ENCODE measurements at regions not wholly inside any gene's neighbourhood (a gene's known extent, or its start where the extent isn't known, plus 50 kb on each side); places are given as distances from the start of the nearest gene placed in this dataset.

DNA sequence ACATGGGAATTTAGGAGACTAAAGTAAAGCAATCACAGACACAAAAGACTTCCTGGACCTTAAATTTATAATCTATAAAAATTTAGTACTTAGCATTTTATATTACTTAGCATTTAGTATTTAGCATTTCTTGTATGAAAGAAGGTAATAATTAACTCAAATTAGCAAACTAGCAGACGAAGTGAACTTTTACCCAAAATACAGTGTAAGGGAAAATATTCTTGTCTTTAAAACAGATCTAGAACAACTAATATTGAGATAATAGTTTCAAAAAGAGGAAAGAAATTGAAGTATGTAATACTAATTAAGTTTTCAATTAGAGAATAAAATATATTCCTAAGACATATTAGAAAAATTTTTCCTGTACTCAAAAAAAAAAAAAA lies 134.5 kb upstream of the ZNF804A start:
- TF ChIP-seq TARDBP (IDR thresholded peaks at IDR 0.05) (no peak), PKNOX1 (IDR thresholded peaks at IDR 0.05) (no peak), FOXK2 (IDR thresholded peaks at IDR 0.05) (no peak), CTBP1 (IDR thresholded peaks at IDR 0.05; ENCODE audit: borderline replicate concordance) (no peak), ARNT (IDR thresholded peaks at IDR 0.05) (no peak), ZNF384 (IDR thresholded peaks at IDR 0.05) (no peak), SUZ12 (IDR thresholded peaks at IDR 0.05) (no peak), FOXA1 (IDR thresholded peaks at IDR 0.05) (no peak)
- POLR2A ChIA-PET, result no interaction called here
- CTCF ChIA-PET, result no interaction called here

GRCh38 chr2:184468826-184469225 lies 129.5 kb upstream of the ZNF804A start:
- ChIA-PET POLR2A (no interaction called here), CTCF (no interaction called here)
- TF ChIP-seq BHLHE40 (IDR thresholded peaks at IDR 0.05; ENCODE audit: borderline replicate concordance), result no peak
- no peak for TF ChIP-seq NFRKB (IDR thresholded peaks at IDR 0.05)
- no peak for TF ChIP-seq FOXK2 (IDR thresholded peaks at IDR 0.05)
- TF ChIP-seq FOXA1 (IDR thresholded peaks at IDR 0.05), result no peak
- no peak for TF ChIP-seq LEF1 (IDR thresholded peaks at IDR 0.05; ENCODE audit: borderline replicate concordance)
- TF ChIP-seq L3MBTL2 (conservative IDR thresholded peaks at IDR 0.05), result no peak
- TF ChIP-seq ZNF384 (IDR thresholded peaks at IDR 0.05), result no peak
- TF ChIP-seq ARNT (IDR thresholded peaks at IDR 0.05), result no peak
- no peak for TF ChIP-seq SP1 (IDR thresholded peaks at IDR 0.05)
- TF ChIP-seq FOXM1 (IDR thresholded peaks at IDR 0.05; ENCODE audit: borderline replicate concordance), result no peak
- no peak for TF ChIP-seq SUZ12 (IDR thresholded peaks at IDR 0.05)
- no peak for TF ChIP-seq PKNOX1 (IDR thresholded peaks at IDR 0.05)
- DNase-seq (ENCODE audit: extremely low spot score), result no peak

More for the DNA sequence above, 134.5 kb upstream of the ZNF804A start:
- DNase-seq (ENCODE audit: extremely low spot score), result no peak

GRCh38 chr2:184472481-184472880 lies 125.8 kb upstream of the ZNF804A start:
- ChIA-PET POLR2A (no interaction called here), CTCF (no interaction called here)
- DNase-seq (ENCODE audit: extremely low spot score), result no peak
- TF ChIP-seq ZNF384 (IDR thresholded peaks at IDR 0.05) (no peak), FOXK2 (IDR thresholded peaks at IDR 0.05) (no peak), PKNOX1 (IDR thresholded peaks at IDR 0.05) (no peak), FOXA1 (IDR thresholded peaks at IDR 0.05) (no peak), TARDBP (IDR thresholded peaks at IDR 0.05) (no peak), SUZ12 (IDR thresholded peaks at IDR 0.05) (no peak), BHLHE40 (IDR thresholded peaks at IDR 0.05; ENCODE audit: borderline replicate concordance) (no peak), HDGF (IDR thresholded peaks at IDR 0.05; ENCODE audit: borderline replicate concordance) (no peak), FOXM1 (IDR thresholded peaks at IDR 0.05; ENCODE audit: borderline replicate concordance) (no peak), SP1 (IDR thresholded peaks at IDR 0.05) (no peak), ELF4 (IDR thresholded peaks at IDR 0.05) (no peak), LEF1 (IDR thresholded peaks at IDR 0.05; ENCODE audit: borderline replicate concordance) (no peak), ARNT (IDR thresholded peaks at IDR 0.05) (no peak), CTBP1 (IDR thresholded peaks at IDR 0.05; ENCODE audit: borderline replicate concordance) (no peak), L3MBTL2 (conservative IDR thresholded peaks at IDR 0.05) (no peak), NFRKB (IDR thresholded peaks at IDR 0.05) (no peak)

GRCh38 chr2:184481865-184482264 lies 116.5 kb upstream of the ZNF804A start:
- no peak for TF ChIP-seq NFRKB (IDR thresholded peaks at IDR 0.05)
- no peak for TF ChIP-seq ARNT (IDR thresholded peaks at IDR 0.05)
- no peak for TF ChIP-seq LEF1 (IDR thresholded peaks at IDR 0.05; ENCODE audit: borderline replicate concordance)
- no peak for TF ChIP-seq L3MBTL2 (conservative IDR thresholded peaks at IDR 0.05)
- no peak for TF ChIP-seq SP1 (IDR thresholded peaks at IDR 0.05)
- no peak for TF ChIP-seq ZNF384 (IDR thresholded peaks at IDR 0.05)
- TF ChIP-seq PKNOX1 (IDR thresholded peaks at IDR 0.05), result no peak
- TF ChIP-seq SUZ12 (IDR thresholded peaks at IDR 0.05), result no peak
- no peak for TF ChIP-seq TARDBP (IDR thresholded peaks at IDR 0.05)
- no peak for TF ChIP-seq FOXM1 (IDR thresholded peaks at IDR 0.05; ENCODE audit: borderline replicate concordance)
- CTCF ChIA-PET, result no interaction called here
- POLR2A ChIA-PET, result no interaction called here
- DNase-seq (ENCODE audit: extremely low spot score), result no peak

GRCh38 chr2:184498936-184499335 lies 99.4 kb upstream of the ZNF804A start:
- DNase-seq (ENCODE audit: extremely low spot score), result no peak
- POLR2A ChIA-PET, result no interaction called here
- CTCF ChIA-PET, result no interaction called here
- TF ChIP-seq TARDBP (IDR thresholded peaks at IDR 0.05), result no peak
- no peak for TF ChIP-seq CTBP1 (IDR thresholded peaks at IDR 0.05; ENCODE audit: borderline replicate concordance)
- no peak for TF ChIP-seq SP1 (IDR thresholded peaks at IDR 0.05)
- TF ChIP-seq ARNT (IDR thresholded peaks at IDR 0.05), result no peak
- TF ChIP-seq FOXM1 (IDR thresholded peaks at IDR 0.05; ENCODE audit: borderline replicate concordance), result no peak
- no peak for TF ChIP-seq FOXK2 (IDR thresholded peaks at IDR 0.05)

- TF ChIP-seq TARDBP (IDR thresholded peaks at IDR 0.05) (no peak), PKNOX1 (IDR thresholded peaks at IDR 0.05) (no peak), FOXM1 (IDR thresholded peaks at IDR 0.05; ENCODE audit: borderline replicate concordance) (no peak), BHLHE40 (IDR thresholded peaks at IDR 0.05; ENCODE audit: borderline replicate concordance) (no peak), LEF1 (IDR thresholded peaks at IDR 0.05; ENCODE audit: borderline replicate concordance) (no peak), ZNF384 (IDR thresholded peaks at IDR 0.05) (no peak), SP1 (IDR thresholded peaks at IDR 0.05) (no peak), ARNT (IDR thresholded peaks at IDR 0.05) (no peak)
- no peak for DNase-seq (ENCODE audit: extremely low spot score)
- ChIA-PET CTCF (no interaction called here), POLR2A (no interaction called here)
These were observed 94.1 kb upstream of the ZNF804A start for GRCh38 chr2:184504252-184504651.
